Occipital lobe (tissue), 1 donor: ENCODE measurements at regions not wholly inside any gene's neighbourhood (a gene's known extent, or its start where the extent isn't known, plus 50 kb on each side); places are given as distances from the start of the nearest gene placed in this dataset.
"Not testable (repeated sequence)": the region's sequence is repeated elsewhere in the genome, so short reads cannot be mapped to it uniquely, and the experiment has no call there.

ENCODE experiments used
- DNase-seq: peaks from one replicate; lab custom pipeline; 2025; lab: John Stamatoyannopoulos, UW

- no peak for DNase-seq
Observed at GRCh38 chr10:59037018-59037389, 139.4 kb upstream of the PHYHIPL start.

GRCh38 chr10:59037506-59037905 is 138.9 kb upstream of the PHYHIPL start:
- no peak for DNase-seq

GRCh38 chr10:59043358-59043757 is 133.1 kb upstream of the PHYHIPL start:
- DNase-seq, result not testable (repeated sequence)

- DNase-seq, result no peak
Observed at GRCh38 chr10:59047180-59047579, 129.3 kb upstream of the PHYHIPL start.

GRCh38 chr10:59047957-59048618 is 128.4 kb upstream of the PHYHIPL start:
- no peak for DNase-seq

- DNase-seq, result not testable (repeated sequence)
Observed at GRCh38 chr10:59053502-59053901, 122.9 kb upstream of the PHYHIPL start.

GRCh38 chr10:59055045-59055444 is 121.4 kb upstream of the PHYHIPL start:
- DNase-seq, result no peak

- peak; percentile 28 for DNase-seq
Observed at GRCh38 chr10:59057345-59057744, 119.1 kb upstream of the PHYHIPL start.

- no peak for DNase-seq
Observed at GRCh38 chr10:59060852-59061251, 115.6 kb upstream of the PHYHIPL start.

- no peak for DNase-seq
Observed at GRCh38 chr10:59063491-59063890, 113.0 kb upstream of the PHYHIPL start.

GRCh38 chr10:59064080-59064692 is 112.3 kb upstream of the PHYHIPL start:
- no peak for DNase-seq

- DNase-seq, result no peak
Observed at GRCh38 chr10:59064759-59065539, 111.5 kb upstream of the PHYHIPL start.

- no peak for DNase-seq
Observed at GRCh38 chr10:59068581-59069191, 107.8 kb upstream of the PHYHIPL start.

- no peak for DNase-seq
Observed at GRCh38 chr10:59072038-59072437, 104.4 kb upstream of the PHYHIPL start.

GRCh38 chr10:59073456-59074053 is 102.9 kb upstream of the PHYHIPL start:
- DNase-seq, result no peak

- DNase-seq, result no peak
Observed at GRCh38 chr10:59075576-59075975, 100.9 kb upstream of the PHYHIPL start.

GRCh38 chr10:59077855-59078254 is 98.6 kb upstream of the PHYHIPL start:
- DNase-seq, result no peak

- no peak for DNase-seq
Observed at GRCh38 chr10:59078978-59079377, 97.5 kb upstream of the PHYHIPL start.

GRCh38 chr10:59079386-59080226 is 96.8 kb upstream of the PHYHIPL start:
- DNase-seq, result no peak

- DNase-seq, result no peak
Observed at GRCh38 chr10:59082249-59082648, 94.2 kb upstream of the PHYHIPL start.

- DNase-seq, result no peak
Observed at GRCh38 chr10:59085054-59085453, 91.4 kb upstream of the PHYHIPL start.
